ENCODE measurements at regions not wholly inside any gene's neighbourhood (a gene's known extent, or its start where the extent isn't known, plus 50 kb on each side); places are given as distances from the start of the nearest gene placed in this dataset.
A peak's percentile ranks its signal among the peaks of the same experiment; 100 is the strongest.

- no peak for DNase-seq (ENCODE audit: low spot score)
Measured at GRCh38 chr6:120632975-120633374, 701.3 kb downstream of the TBC1D32 start.

GRCh38 chr6:120627612-120628011 lies 706.7 kb downstream of the TBC1D32 start:
- no peak for DNase-seq (ENCODE audit: low spot score)

GRCh38 chr6:120622127-120622631 lies 712.1 kb downstream of the TBC1D32 start:
- DNase-seq (ENCODE audit: low spot score): no peak

GRCh38 chr6:120620900-120621299 lies 713.4 kb downstream of the TBC1D32 start:
- no peak for DNase-seq (ENCODE audit: low spot score)

GRCh38 chr6:120615238-120615637 lies 719.0 kb downstream of the TBC1D32 start:
- no peak for DNase-seq (ENCODE audit: low spot score)

GRCh38 chr6:120614723-120615122 lies 719.6 kb downstream of the TBC1D32 start:
- no peak for DNase-seq (ENCODE audit: low spot score)

GRCh38 chr6:120608826-120609225 lies 725.5 kb downstream of the TBC1D32 start:
- DNase-seq (ENCODE audit: low spot score): peak; percentile 21

- no peak for DNase-seq (ENCODE audit: low spot score)
Measured at GRCh38 chr6:120606743-120607142, 727.5 kb downstream of the TBC1D32 start.

GRCh38 chr6:120604510-120604909 lies 729.8 kb downstream of the TBC1D32 start:
- no peak for DNase-seq (ENCODE audit: low spot score)

GRCh38 chr6:120590611-120591010 lies 743.7 kb downstream of the TBC1D32 start:
- DNase-seq (ENCODE audit: low spot score): no peak

GRCh38 chr6:120588424-120588823 lies 745.9 kb downstream of the TBC1D32 start:
- no peak for DNase-seq (ENCODE audit: low spot score)

GRCh38 chr6:120587381-120587780 lies 746.9 kb downstream of the TBC1D32 start:
- no peak for DNase-seq (ENCODE audit: low spot score)

GRCh38 chr6:120584111-120584760 lies 750.0 kb downstream of the TBC1D32 start:
- DNase-seq (ENCODE audit: low spot score): no peak

- DNase-seq (ENCODE audit: low spot score): no peak
Measured at GRCh38 chr6:120576061-120576460, 758.2 kb downstream of the TBC1D32 start.

- DNase-seq (ENCODE audit: low spot score): no peak
Measured at GRCh38 chr6:120569714-120570113, 764.6 kb downstream of the TBC1D32 start.

GRCh38 chr6:120564779-120565178 lies 769.5 kb downstream of the TBC1D32 start:
- DNase-seq (ENCODE audit: low spot score): no peak

- DNase-seq (ENCODE audit: low spot score): no peak
Measured at GRCh38 chr6:120558294-120558693, 776.0 kb downstream of the TBC1D32 start.

GRCh38 chr6:120557554-120557953 lies 776.7 kb downstream of the TBC1D32 start:
- DNase-seq (ENCODE audit: low spot score): no peak

GRCh38 chr6:120556491-120556890 lies 777.8 kb downstream of the TBC1D32 start:
- DNase-seq (ENCODE audit: low spot score): no peak

- DNase-seq (ENCODE audit: low spot score): no peak
Measured at GRCh38 chr6:120553353-120553752, 780.9 kb downstream of the TBC1D32 start.

- no peak for DNase-seq (ENCODE audit: low spot score)
Measured at GRCh38 chr6:120545353-120545752, 788.9 kb downstream of the TBC1D32 start.

- DNase-seq (ENCODE audit: low spot score): no peak
Measured at GRCh38 chr6:120534954-120535353, 799.3 kb downstream of the TBC1D32 start.

- no peak for DNase-seq (ENCODE audit: low spot score)
Measured at GRCh38 chr6:120526576-120526975, 807.7 kb downstream of the TBC1D32 start.

- DNase-seq (ENCODE audit: low spot score): no peak
Measured at GRCh38 chr6:120514544-120514943, 819.7 kb downstream of the TBC1D32 start.

Data from RKO (cell line).